ENCODE measurements at regions not wholly inside any gene's neighbourhood (a gene's known extent, or its start where the extent isn't known, plus 50 kb on each side); places are given as distances from the start of the nearest gene placed in this dataset.

GRCh38 chr11:37721485-37721884 is 1123.4 kb upstream of the RAG2 start:
- CTCF ChIA-PET, result no interaction called here
- no peak overlapping the region for H3K4me3 Mint-ChIP-seq
- H3K36me3 Mint-ChIP-seq (ENCODE audit: low read depth), result no peaks in the 10 kb centered on the region

GRCh38 chr11:37718431-37718999 is 1120.5 kb upstream of the RAG2 start:
- no peak for DNase-seq
- H3K4me1 Mint-ChIP-seq (ENCODE audit: low read depth), result no peaks in the 10 kb centered on the region
- intact Hi-C loops (cut with micrococcal nuclease), result no loop called here
- CTCF ChIA-PET, result no interaction called here
- no peaks in the 10 kb centered on the region for H3K36me3 Mint-ChIP-seq (ENCODE audit: low read depth)
- peaks cover 7% of the 10 kb centered on the region for H3K9me3 Mint-ChIP-seq
- H3K4me3 Mint-ChIP-seq, result no peak overlapping the region
- H3K27me3 Mint-ChIP-seq (ENCODE audit: low read depth), result no peaks in the 10 kb centered on the region
- no peak overlapping the region for H3K27ac Mint-ChIP-seq

More at GRCh38 chr11:37721485-37721884, 1123.4 kb upstream of the RAG2 start:
- Mint-ChIP-seq H3K27ac (no peak overlapping the region), H3K27me3 (ENCODE audit: low read depth) (no peaks in the 10 kb centered on the region), H3K9me3 (peaks cover 8% of the 10 kb centered on the region), H3K4me1 (ENCODE audit: low read depth) (no peaks in the 10 kb centered on the region)
- intact Hi-C loops (cut with micrococcal nuclease), result no loop called here
- DNase-seq, result no peak

DNA sequence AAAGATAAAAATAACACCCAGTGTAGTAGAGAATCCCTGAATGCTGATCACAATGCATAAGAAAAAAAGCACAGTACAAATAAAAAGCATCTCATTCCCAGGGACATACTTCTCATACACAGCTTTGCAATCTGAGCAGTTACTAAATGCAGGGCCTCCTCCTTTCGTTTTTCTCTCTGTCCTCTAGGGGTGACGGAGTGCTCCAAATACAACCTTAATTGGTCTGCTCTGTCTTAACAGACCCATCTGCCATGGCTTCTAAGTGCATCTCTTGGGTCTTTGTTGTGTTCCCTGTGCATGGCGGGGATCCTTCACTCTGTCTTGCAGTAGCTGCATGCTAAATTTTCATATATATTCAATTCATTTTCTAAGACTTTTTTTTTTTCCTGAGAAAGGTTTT is 1114.2 kb upstream of the RAG2 start:
- H3K36me3 Mint-ChIP-seq (ENCODE audit: low read depth), result no peaks in the 10 kb centered on the region
- H3K4me1 Mint-ChIP-seq (ENCODE audit: low read depth), result no peaks in the 10 kb centered on the region
- CTCF ChIA-PET, result interaction anchor here (0.6 kb wide), 1 partner anchor 314 kb away, joined by 5 read pairs; no protein-coding TSS in a partner anchor
- DNase-seq, result no peak
- H3K9me3 Mint-ChIP-seq, result peaks cover 3% of the 10 kb centered on the region
- no peaks in the 10 kb centered on the region for H3K27me3 Mint-ChIP-seq (ENCODE audit: low read depth)
- H3K4me3 Mint-ChIP-seq, result no peak overlapping the region
- intact Hi-C loops (cut with micrococcal nuclease), result no loop called here
- no peak overlapping the region for H3K27ac Mint-ChIP-seq

DNA sequence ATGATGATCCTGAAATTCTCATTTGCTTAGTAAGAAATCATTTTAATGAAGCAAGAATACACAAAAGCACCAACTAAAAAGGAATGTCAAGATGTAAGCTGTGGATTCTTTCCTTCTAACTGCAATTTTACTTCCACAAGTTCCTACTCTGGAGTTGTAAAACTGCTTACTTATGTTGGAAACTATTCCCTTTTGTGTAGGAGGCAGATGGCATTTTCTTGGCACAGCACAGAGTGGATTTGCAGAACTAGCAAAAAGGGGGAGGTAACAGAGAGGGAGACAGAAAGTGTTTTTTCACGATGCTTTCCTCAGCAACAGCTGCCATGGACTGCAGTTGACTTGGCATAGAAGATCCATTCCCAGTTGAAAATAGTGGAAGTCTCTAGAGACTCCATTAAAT is 1112.0 kb upstream of the RAG2 start:
- H3K36me3 Mint-ChIP-seq (ENCODE audit: low read depth), result no peaks in the 10 kb centered on the region
- no peak for DNase-seq
- no peak overlapping the region for H3K27ac Mint-ChIP-seq
- intact Hi-C loops (cut with micrococcal nuclease), result no loop called here
- no peak overlapping the region for H3K4me3 Mint-ChIP-seq
- H3K4me1 Mint-ChIP-seq (ENCODE audit: low read depth), result no peaks in the 10 kb centered on the region
- peaks cover 3% of the 10 kb centered on the region for H3K9me3 Mint-ChIP-seq
- CTCF ChIA-PET, result no interaction called here
- no peaks in the 10 kb centered on the region for H3K27me3 Mint-ChIP-seq (ENCODE audit: low read depth)

- intact Hi-C loops (cut with micrococcal nuclease), result no loop called here
- no peak overlapping the region for H3K4me3 Mint-ChIP-seq
- H3K36me3 Mint-ChIP-seq (ENCODE audit: low read depth), result no peaks in the 10 kb centered on the region
- no peak for DNase-seq
- H3K9me3 Mint-ChIP-seq, result peaks cover 8% of the 10 kb centered on the region
- no peak overlapping the region for H3K27ac Mint-ChIP-seq
- H3K27me3 Mint-ChIP-seq (ENCODE audit: low read depth), result no peaks in the 10 kb centered on the region
- CTCF ChIA-PET, result no interaction called here
- no peaks in the 10 kb centered on the region for H3K4me1 Mint-ChIP-seq (ENCODE audit: low read depth)
These were observed 1106.8 kb upstream of the RAG2 start for GRCh38 chr11:37704791-37705190.

GRCh38 chr11:37699644-37700043 is 1101.6 kb upstream of the RAG2 start:
- Mint-ChIP-seq H3K36me3 (ENCODE audit: low read depth) (no peaks in the 10 kb centered on the region), H3K27me3 (ENCODE audit: low read depth) (no peaks in the 10 kb centered on the region), H3K4me3 (no peak overlapping the region), H3K4me1 (ENCODE audit: low read depth) (no peaks in the 10 kb centered on the region), H3K27ac (no peak overlapping the region), H3K9me3 (peaks cover 21% of the 10 kb centered on the region)
- DNase-seq, result no peak
- CTCF ChIA-PET, result interaction anchor here (0.5 kb wide), 1 partner anchor 17 kb away, joined by 3 read pairs; no protein-coding TSS in a partner anchor
- intact Hi-C loops (cut with micrococcal nuclease), result no loop called here

- H3K36me3 Mint-ChIP-seq (ENCODE audit: low read depth), result no peaks in the 10 kb centered on the region
- CTCF ChIA-PET, result no interaction called here
- no peaks in the 10 kb centered on the region for H3K27me3 Mint-ChIP-seq (ENCODE audit: low read depth)
- intact Hi-C loops (cut with micrococcal nuclease), result no loop called here
- peaks cover 21% of the 10 kb centered on the region for H3K9me3 Mint-ChIP-seq
- H3K4me1 Mint-ChIP-seq (ENCODE audit: low read depth), result no peaks in the 10 kb centered on the region
- DNase-seq, result no peak
- no peak overlapping the region for H3K27ac Mint-ChIP-seq
- H3K4me3 Mint-ChIP-seq, result no peak overlapping the region
These were observed 1097.2 kb upstream of the RAG2 start for GRCh38 chr11:37695283-37695682.

DNA sequence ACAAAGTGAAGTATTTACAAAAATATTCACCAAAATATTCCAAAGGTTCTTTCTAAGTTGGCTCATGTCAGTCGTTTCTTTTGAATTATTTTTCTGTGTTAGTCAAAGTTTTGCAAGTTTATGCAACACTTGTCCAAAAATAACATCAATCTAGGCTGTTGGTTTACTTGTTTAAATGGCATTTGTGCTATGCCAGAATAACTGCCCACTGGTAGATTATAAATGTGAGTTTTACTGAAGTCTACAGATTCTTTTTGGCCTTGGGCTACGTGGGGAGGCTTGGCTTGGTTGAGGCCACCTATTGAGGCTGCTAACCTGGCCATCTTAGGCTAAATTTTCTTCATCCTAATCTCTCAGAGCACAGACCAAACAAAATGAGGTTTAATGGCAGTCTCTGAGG is 1091.9 kb upstream of the RAG2 start:
- no peak for DNase-seq

DNA sequence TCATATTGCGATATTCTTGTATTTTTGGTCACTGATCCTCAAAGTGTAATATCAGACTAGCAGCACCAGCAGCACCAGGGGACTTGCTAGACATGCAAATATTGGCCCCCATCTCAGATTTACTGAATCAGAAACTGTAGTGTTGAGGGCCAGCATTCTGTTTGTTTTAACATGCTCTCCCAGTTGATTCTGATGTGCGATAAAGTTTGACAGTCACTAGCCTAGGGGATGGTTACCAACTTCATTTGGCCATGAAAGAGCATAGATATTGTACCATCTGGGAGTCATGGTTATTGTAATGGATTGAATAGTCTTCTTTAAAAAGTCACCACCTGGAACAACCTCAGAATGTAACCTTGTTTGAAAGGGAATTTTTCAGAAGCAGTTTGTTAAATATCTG is 1090.4 kb upstream of the RAG2 start:
- intact Hi-C loops (cut with micrococcal nuclease), result no loop called here
- no peak for DNase-seq
- H3K9me3 Mint-ChIP-seq, result peaks cover 1% of the 10 kb centered on the region
- no peaks in the 10 kb centered on the region for H3K27me3 Mint-ChIP-seq (ENCODE audit: low read depth)
- CTCF ChIA-PET, result no interaction called here
- H3K4me1 Mint-ChIP-seq (ENCODE audit: low read depth), result no peaks in the 10 kb centered on the region
- H3K4me3 Mint-ChIP-seq, result no peak overlapping the region
- H3K36me3 Mint-ChIP-seq (ENCODE audit: low read depth), result no peaks in the 10 kb centered on the region
- no peak overlapping the region for H3K27ac Mint-ChIP-seq

More for the DNA sequence above, 1091.9 kb upstream of the RAG2 start:
- Mint-ChIP-seq H3K27me3 (ENCODE audit: low read depth) (no peaks in the 10 kb centered on the region), H3K4me1 (ENCODE audit: low read depth) (no peaks in the 10 kb centered on the region), H3K36me3 (ENCODE audit: low read depth) (no peaks in the 10 kb centered on the region), H3K4me3 (no peak overlapping the region), H3K9me3 (peaks cover 9% of the 10 kb centered on the region), H3K27ac (no peak overlapping the region)
- intact Hi-C loops (cut with micrococcal nuclease), result no loop called here
- CTCF ChIA-PET, result no interaction called here

DNA sequence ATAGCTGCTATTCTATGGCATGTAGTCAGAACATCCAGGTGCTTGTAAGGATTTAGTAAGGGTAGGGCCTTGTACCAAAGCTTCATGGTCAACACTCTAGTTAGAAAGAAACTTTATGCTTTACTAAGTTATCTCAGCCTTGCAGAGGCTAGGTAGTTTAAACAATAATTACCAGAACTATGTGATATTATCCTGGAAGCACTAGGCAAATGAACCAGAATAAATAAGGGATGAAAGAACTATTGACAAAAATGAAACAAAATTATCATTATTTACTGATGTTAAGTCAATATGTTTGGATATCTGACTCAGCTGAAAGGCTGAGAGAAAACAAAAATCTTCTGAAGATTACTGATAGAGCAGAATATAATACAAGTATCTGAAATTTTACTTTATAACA is 1089.1 kb upstream of the RAG2 start:
- Mint-ChIP-seq H3K27me3 (ENCODE audit: low read depth) (no peaks in the 10 kb centered on the region), H3K36me3 (ENCODE audit: low read depth) (no peaks in the 10 kb centered on the region)

DNA sequence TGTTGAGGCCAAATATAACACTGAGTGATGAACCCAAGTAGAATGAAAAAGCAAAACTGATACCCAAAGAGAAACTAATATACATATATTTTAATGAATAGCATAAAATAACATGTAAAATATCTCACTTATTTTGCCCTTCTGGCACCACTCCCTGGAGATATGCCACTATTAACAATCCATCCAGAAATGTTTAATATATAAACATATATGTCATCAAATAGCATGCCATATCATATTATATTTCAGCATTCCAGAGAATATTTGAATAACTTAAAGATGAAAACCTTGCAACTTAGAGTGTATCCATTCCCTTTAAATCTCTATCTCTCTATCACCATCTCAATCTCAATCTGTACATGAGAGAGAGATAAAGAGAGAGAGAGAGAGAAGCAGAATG is 1073.3 kb upstream of the RAG2 start:
- CTCF ChIA-PET, result no interaction called here
- Mint-ChIP-seq H3K4me3 (no peak overlapping the region), H3K4me1 (ENCODE audit: low read depth) (no peaks in the 10 kb centered on the region), H3K27ac (no peak overlapping the region), H3K9me3 (peaks cover 2% of the 10 kb centered on the region), H3K27me3 (ENCODE audit: low read depth) (no peaks in the 10 kb centered on the region), H3K36me3 (ENCODE audit: low read depth) (no peaks in the 10 kb centered on the region)
- intact Hi-C loops (cut with micrococcal nuclease), result no loop called here
- no peak for DNase-seq

More for the DNA sequence above, 1089.1 kb upstream of the RAG2 start:
- intact Hi-C loops (cut with micrococcal nuclease), result no loop called here
- no peak for DNase-seq
- CTCF ChIA-PET, result no interaction called here
- Mint-ChIP-seq H3K9me3 (no peaks in the 10 kb centered on the region), H3K27ac (no peak overlapping the region), H3K4me3 (no peak overlapping the region), H3K4me1 (ENCODE audit: low read depth) (no peaks in the 10 kb centered on the region)

DNA sequence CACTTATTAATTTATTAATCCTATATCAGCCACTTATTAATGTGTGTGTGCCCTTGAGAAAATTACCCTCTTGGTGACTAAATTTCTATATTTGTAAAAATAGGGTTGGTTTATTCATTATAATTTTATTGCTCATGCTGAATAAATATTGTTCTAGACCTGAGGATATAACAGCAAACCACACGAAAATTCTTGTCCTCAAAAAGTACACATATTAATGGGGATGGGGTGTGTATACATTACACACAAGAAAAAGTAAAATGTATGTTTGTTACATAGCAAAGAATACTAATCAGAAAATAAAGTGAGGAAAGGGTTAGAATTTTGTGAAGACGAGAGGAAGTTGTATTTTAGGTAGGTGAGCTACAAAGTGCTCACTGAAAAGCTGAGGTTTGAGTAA is 1068.9 kb upstream of the RAG2 start:
- DNase-seq, result no peak
- no peaks in the 10 kb centered on the region for H3K27me3 Mint-ChIP-seq (ENCODE audit: low read depth)
- H3K36me3 Mint-ChIP-seq (ENCODE audit: low read depth), result no peaks in the 10 kb centered on the region
- H3K4me3 Mint-ChIP-seq, result no peak overlapping the region
- H3K27ac Mint-ChIP-seq, result no peak overlapping the region
- CTCF ChIA-PET, result no interaction called here
- intact Hi-C loops (cut with micrococcal nuclease), result no loop called here
- no peaks in the 10 kb centered on the region for H3K4me1 Mint-ChIP-seq (ENCODE audit: low read depth)
- H3K9me3 Mint-ChIP-seq, result peaks cover 6% of the 10 kb centered on the region

DNA sequence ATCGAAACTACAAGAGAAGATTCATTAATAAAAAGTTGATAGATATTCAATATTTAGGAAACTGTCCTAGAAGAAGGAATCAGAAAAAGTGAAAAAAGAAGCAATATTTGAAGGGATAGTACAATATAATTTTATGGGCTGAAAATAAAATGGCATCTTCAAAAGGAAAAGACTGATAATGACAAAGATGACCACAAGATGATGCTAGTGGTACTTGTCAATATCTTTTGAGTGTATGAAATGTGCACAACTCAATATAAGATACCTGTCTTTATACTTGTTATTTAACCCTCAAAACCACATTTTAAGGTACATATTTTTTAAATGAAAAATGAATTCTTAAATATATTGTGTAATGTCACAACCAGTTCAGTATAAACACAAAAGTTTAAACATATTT is 1059.6 kb upstream of the RAG2 start:
- no peak overlapping the region for H3K4me3 Mint-ChIP-seq
- CTCF ChIA-PET, result no interaction called here
- no peaks in the 10 kb centered on the region for H3K4me1 Mint-ChIP-seq (ENCODE audit: low read depth)
- H3K9me3 Mint-ChIP-seq, result peaks cover 10% of the 10 kb centered on the region
- DNase-seq, result no peak
- H3K27ac Mint-ChIP-seq, result no peak overlapping the region
- H3K36me3 Mint-ChIP-seq (ENCODE audit: low read depth), result no peaks in the 10 kb centered on the region
- no peaks in the 10 kb centered on the region for H3K27me3 Mint-ChIP-seq (ENCODE audit: low read depth)
- intact Hi-C loops (cut with micrococcal nuclease), result no loop called here

GRCh38 chr11:37647767-37648166 is 1049.7 kb upstream of the RAG2 start:
- no peaks in the 10 kb centered on the region for H3K4me1 Mint-ChIP-seq (ENCODE audit: low read depth)
- H3K9me3 Mint-ChIP-seq, result peaks cover 5% of the 10 kb centered on the region
- DNase-seq, result no peak
- intact Hi-C loops (cut with micrococcal nuclease), result no loop called here
- H3K27ac Mint-ChIP-seq, result no peak overlapping the region
- no peaks in the 10 kb centered on the region for H3K36me3 Mint-ChIP-seq (ENCODE audit: low read depth)
- no peak overlapping the region for H3K4me3 Mint-ChIP-seq
- no peaks in the 10 kb centered on the region for H3K27me3 Mint-ChIP-seq (ENCODE audit: low read depth)
- CTCF ChIA-PET, result no interaction called here

Measured in activated naive CD4-positive, alpha-beta T cell treated with anti-CD3 and anti-CD28 coated beads for 36 hours (primary cell).